Epithelial cell of proximal tubule (primary cell): ENCODE measurements at regions not wholly inside any gene's neighbourhood (a gene's known extent, or its start where the extent isn't known, plus 50 kb on each side); places are given as distances from the start of the nearest gene placed in this dataset.

ENCODE experiments used
- DNase-seq: peaks from one replicate; pipeline ENCODE4 v3.0.0-alpha.2; 2011; ENCODE audit warnings: low read depth
- H3K4me3 ChIP-seq: 2 replicates; pipeline ENCODE4 v1.5.1; 2011; ENCODE audit warnings: low read depth, mild to moderate bottlenecking, low read length
- TF ChIP-seq, protein P1 (sequence below): conservative IDR thresholded peaks from 2 replicates; pipeline ENCODE4 v1.5.1; 2012; ENCODE audit warnings: low read depth, mild to moderate bottlenecking, low read length

DNA sequence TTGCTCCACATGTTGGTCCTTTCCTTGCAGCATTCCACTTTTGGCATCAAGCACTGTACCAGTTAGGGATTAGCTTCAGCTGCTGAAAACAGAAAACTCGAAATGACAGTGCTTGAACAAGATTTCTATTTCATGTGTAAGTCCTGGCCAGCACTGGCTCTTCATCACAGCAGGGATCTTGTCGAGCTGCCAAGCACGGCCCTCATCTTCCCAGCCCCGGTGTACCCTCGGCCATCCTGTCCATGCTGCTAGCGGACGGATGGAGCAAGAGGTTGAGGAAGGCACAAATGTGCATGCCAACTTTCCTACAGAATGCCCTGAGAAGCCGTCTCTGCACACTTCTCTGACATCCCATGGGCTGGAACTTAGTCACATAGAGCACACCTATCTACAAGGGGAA is 130.6 kb downstream of the TENT4A start:
- H3K4me3 ChIP-seq: no peak overlapping the region
- DNase-seq: no peak
- TF ChIP-seq, protein P1, sequence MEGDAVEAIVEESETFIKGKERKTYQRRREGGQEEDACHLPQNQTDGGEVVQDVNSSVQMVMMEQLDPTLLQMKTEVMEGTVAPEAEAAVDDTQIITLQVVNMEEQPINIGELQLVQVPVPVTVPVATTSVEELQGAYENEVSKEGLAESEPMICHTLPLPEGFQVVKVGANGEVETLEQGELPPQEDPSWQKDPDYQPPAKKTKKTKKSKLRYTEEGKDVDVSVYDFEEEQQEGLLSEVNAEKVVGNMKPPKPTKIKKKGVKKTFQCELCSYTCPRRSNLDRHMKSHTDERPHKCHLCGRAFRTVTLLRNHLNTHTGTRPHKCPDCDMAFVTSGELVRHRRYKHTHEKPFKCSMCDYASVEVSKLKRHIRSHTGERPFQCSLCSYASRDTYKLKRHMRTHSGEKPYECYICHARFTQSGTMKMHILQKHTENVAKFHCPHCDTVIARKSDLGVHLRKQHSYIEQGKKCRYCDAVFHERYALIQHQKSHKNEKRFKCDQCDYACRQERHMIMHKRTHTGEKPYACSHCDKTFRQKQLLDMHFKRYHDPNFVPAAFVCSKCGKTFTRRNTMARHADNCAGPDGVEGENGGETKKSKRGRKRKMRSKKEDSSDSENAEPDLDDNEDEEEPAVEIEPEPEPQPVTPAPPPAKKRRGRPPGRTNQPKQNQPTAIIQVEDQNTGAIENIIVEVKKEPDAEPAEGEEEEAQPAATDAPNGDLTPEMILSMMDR: no peak

DNA sequence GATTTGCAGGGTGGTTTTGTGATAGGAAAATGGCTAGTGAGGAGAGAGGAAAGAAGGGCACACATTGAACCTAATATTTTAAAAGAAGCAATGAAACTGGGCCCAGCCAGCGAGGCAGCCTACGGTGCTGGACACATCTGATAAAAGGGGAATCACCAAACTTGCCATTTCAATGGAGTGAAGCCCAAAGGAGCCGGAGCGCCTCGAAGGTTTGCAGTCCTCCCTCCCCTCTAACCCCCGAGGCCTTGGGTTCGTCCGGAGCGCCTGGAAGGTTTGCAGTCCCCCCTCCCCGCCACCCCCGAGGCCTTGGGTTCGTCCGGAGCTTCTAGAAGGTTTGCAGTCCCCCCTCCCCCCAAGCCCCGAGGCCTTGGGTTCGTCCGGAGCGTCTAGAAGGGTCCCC is 132.6 kb downstream of the TENT4A start:
- no peak for DNase-seq
- TF ChIP-seq, protein P1: no peak
- no peak overlapping the region for H3K4me3 ChIP-seq

DNA sequence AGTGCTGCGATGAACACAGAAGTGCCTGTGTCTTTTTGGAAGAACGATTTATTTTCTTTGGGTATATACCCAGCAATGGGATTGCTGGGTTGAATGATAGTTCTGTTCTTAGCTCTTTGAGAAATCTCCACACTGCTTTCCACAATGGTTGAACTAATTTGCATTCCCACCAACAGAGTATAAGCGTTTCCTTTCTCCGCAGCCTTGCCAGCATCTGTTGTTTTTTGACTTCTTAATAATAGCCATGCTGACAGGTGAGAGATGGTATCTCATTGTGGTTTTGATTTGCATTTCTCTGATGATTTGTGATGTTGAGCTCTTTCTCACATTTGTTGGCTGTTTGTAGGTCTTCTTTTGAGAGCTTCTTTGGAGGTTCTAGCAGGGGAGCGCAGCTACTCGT is 134.6 kb downstream of the TENT4A start:
- H3K4me3 ChIP-seq: no peak overlapping the region
- DNase-seq: no peak
- TF ChIP-seq, protein P1: no peak

DNA sequence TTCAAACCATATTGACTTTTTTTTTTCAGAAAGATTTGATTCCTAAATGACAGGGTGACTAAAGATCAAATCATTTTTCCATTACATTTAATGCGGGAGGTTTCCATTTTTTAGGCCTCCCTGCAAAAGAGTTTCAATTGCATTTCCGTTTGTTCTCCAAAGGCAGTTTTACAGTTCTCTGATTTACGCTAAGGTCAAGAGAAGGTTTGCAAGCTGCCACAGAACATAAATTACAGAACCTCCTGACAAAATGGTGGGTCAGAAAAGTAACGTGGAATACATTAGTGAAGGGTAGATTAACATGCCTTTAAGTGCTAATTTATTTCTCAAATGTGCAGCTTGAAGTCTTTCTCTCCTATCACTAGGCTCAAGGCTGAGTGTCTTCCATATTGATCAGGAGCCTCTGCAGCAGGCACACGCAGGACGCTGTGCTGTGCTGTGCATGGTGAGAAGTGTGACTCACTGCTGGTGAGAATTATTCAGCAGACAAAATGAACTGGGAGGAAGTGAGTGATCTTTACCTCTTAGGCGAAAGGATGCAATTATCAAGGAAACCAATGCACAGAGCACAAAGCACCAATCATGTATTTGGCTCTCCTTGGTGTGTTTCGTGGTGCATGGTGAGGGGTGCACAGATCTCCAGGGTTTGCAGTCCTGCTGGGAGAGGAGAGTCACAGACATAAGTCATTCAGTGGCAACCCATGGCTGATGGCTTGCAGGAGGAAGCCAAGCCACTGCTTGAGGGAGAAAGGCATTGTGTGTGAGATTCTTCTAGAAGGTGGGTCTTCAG is 136.3 kb downstream of the TENT4A start:
- no peak overlapping the region for H3K4me3 ChIP-seq
- TF ChIP-seq, protein P1: no peak
- DNase-seq: no peak

DNA sequence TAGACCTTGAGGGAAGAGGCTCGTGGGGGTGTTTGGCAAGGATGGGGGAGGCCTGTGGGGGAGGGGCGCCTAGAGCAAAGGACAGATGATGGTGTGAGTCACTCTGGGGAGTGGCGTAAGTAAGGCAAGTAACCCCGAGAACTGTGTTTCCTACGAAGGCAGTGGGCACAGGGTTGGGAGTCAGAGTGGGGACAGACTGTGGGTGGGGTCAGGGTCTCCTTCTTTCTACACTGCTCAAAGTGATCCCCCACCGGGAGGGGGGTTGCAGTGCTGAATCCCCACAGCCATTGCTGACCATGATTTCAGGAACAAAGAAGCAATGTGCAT is 136.8 kb downstream of the TENT4A start:
- no peak overlapping the region for H3K4me3 ChIP-seq
- TF ChIP-seq, protein P1: no peak
- DNase-seq: no peak

DNA sequence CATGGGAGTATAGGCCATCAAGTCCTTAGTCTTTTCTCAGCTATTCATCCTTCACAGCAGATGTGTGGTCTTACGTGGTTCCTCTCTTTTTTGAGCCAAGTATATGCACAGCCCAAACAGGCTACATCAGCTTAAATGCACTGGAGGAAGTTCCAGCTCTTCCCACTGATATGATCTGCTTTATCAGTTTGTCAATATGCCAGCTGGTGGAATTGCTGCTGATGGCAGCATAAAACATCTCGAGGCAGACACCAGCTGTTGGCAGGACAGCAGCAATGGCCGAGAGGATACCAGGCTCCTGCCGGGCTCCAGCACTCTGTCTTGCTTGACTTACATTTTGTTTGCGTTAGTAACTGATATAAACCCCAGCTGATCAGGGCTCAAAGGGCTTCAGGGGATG is 143.4 kb downstream of the TENT4A start:
- DNase-seq: no peak
- TF ChIP-seq, protein P1: no peak
- no peak overlapping the region for H3K4me3 ChIP-seq

DNA sequence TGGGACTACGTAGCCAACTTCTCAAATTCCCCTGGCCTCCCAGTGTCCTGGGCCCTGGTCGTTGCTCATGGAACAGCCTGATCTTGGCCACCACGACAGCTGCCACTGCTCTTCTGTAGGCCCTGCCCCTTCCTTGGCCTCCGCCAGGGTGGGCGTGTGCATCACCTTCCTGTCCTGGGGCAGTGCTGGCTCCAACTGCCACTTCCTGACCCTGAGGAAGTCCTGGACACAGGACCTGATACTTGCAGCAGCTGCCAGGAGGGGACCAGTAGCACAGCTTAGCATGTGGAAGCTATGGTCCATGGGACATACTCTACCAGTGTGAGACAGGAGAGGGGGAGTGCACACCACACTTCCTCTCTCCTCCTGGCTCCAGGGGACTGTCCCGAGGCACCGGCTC is 145.2 kb downstream of the TENT4A start:
- H3K4me3 ChIP-seq: no peak overlapping the region
- no peak for DNase-seq
- TF ChIP-seq, protein P1: no peak
